Stimulated activated effector memory CD8-positive, alpha-beta T cell treated with anti-CD3 and anti-CD28 coated beads, Interleukin-12 subunit alpha, Interleukin-12 subunit beta, amount 100 ng/mL, for 72 hours (primary cell): ENCODE measurements at regions not wholly inside any gene's neighbourhood (a gene's known extent, or its start where the extent isn't known, plus 50 kb on each side); places are given as distances from the start of the nearest gene placed in this dataset.

ENCODE experiments used
- ATAC-seq: fragments of 150-1000 bp; cut with Tn5 transposase; 2 replicates; pipeline ENCODE4 v1.10.0; 2021
- DNase-seq, 2 donors: peaks; one replicate each; pipeline ENCODE4 v3.0.0; 2021 to 2022; ENCODE audit warnings: low spot score in 2 of 2
- H3K27ac Mint-ChIP-seq: one replicate; pipeline ENCODE4 v1.8.0; 2022; ENCODE audit warnings: mild to moderate bottlenecking, mixed read lengths
- H3K36me3 Mint-ChIP-seq: one replicate; pipeline ENCODE4 v1.8.0; 2022; ENCODE audit warnings: mild to moderate bottlenecking, mixed read lengths
- H3K4me1 Mint-ChIP-seq: one replicate; pipeline ENCODE4 v1.8.0; 2022; ENCODE audit warnings: mixed read lengths
- H3K4me3 Mint-ChIP-seq: one replicate; pipeline ENCODE4 v1.8.0; 2022; ENCODE audit warnings: mild to moderate bottlenecking, mixed read lengths
- H3K9me3 Mint-ChIP-seq: one replicate; pipeline ENCODE4 v1.8.0; 2022; ENCODE audit warnings: mixed read lengths

DNA sequence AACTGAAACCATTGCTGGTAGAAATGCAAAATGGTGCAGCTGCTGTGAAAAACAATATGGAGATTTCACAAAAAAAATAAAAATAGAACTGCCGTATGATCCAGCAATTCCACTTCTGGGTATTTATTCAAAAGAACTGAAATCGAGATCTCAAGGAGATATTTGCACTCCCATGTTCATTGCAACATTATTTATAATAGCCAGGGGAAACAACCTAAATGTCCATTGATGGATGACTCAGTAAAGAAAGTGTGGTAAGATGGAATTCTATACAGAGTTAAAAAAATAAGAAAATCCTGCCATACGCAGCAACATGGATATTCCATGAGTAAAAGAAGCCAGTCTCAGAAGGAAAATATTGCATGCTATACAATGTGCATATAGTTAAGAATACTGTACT, 290.6 kb upstream of the GHITM start:
- no peaks in the 10 kb centered on the region for H3K4me1 Mint-ChIP-seq
- peaks cover 2% of the 10 kb centered on the region for H3K9me3 Mint-ChIP-seq
- H3K4me3 Mint-ChIP-seq, result no peak overlapping the region
- DNase-seq (no peak), ATAC-seq (no peak)
- H3K36me3 Mint-ChIP-seq, result no peaks in the 10 kb centered on the region
- no peak overlapping the region for H3K27ac Mint-ChIP-seq

DNA sequence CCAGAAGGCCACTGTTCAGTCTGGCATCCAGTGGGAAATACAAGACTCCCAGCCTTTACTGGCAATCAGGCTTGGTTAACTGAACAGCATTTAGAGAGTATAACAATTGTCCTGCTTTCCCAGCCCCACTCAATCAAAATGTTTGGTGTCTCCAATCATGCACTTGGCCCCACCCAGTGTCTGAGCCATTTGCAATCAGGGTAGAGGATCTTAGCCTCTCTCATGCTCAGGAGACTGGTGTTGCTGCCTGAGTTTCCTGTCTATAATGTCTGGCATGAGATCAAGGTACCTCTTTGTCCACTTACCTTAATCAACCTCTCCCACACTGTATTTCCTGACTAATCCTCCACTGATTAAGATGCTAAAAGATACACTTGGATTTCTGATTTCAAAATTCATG, 290.2 kb upstream of the GHITM start:
- H3K36me3 Mint-ChIP-seq, result no peaks in the 10 kb centered on the region
- H3K9me3 Mint-ChIP-seq, result peaks cover 2% of the 10 kb centered on the region
- peak; percentile 19 for ATAC-seq
- H3K4me3 Mint-ChIP-seq, result no peak overlapping the region
- no peak overlapping the region for H3K27ac Mint-ChIP-seq
- DNase-seq, result no peak
- H3K4me1 Mint-ChIP-seq, result no peaks in the 10 kb centered on the region

DNA sequence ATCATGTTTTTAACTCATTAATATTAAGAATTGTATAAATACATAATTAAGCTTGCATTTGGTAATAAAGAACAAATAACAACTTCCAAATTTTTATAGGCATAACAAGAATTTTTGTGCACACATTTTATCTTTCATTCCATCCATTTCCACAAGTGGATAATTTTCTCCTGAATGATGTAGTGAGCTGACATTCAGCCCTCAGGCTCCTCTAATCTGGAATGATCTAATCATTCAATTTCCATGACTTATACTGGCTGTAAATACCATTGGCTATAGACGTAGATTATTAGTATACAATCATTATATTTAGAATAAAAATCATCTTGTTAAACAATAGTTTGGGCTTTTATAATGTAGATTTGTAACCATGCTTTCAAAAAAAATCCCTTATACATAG, 287.2 kb upstream of the GHITM start:
- H3K36me3 Mint-ChIP-seq, result no peaks in the 10 kb centered on the region
- H3K4me3 Mint-ChIP-seq, result no peak overlapping the region
- H3K4me1 Mint-ChIP-seq, result no peaks in the 10 kb centered on the region
- ATAC-seq, result no peak
- H3K9me3 Mint-ChIP-seq, result peaks cover 2% of the 10 kb centered on the region
- H3K27ac Mint-ChIP-seq, result no peak overlapping the region
- no peak for DNase-seq

DNA sequence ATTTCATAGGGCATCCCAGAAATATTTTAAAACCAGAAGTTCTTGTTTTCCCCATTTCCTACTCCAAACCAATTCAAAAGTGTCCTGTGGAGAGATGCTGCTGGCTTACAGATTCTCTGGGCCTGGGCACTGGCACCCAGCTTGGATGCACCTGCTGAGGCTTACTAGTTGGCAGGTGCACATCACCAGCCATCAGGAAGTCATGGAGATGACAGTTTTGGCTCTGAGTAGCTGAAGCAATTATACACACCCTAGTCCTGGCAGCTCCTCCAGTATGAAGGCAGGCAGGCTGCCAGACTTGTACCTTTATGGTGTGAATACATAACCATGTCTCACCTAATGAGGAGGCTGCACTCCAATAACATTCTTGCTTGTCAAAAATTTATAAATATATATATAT, 276.6 kb upstream of the GHITM start:
- H3K4me1 Mint-ChIP-seq, result no peaks in the 10 kb centered on the region
- H3K9me3 Mint-ChIP-seq, result peaks cover 5% of the 10 kb centered on the region
- no peak for DNase-seq
- no peak overlapping the region for H3K4me3 Mint-ChIP-seq
- no peak overlapping the region for H3K27ac Mint-ChIP-seq
- H3K36me3 Mint-ChIP-seq, result no peaks in the 10 kb centered on the region
- no peak for ATAC-seq

DNA sequence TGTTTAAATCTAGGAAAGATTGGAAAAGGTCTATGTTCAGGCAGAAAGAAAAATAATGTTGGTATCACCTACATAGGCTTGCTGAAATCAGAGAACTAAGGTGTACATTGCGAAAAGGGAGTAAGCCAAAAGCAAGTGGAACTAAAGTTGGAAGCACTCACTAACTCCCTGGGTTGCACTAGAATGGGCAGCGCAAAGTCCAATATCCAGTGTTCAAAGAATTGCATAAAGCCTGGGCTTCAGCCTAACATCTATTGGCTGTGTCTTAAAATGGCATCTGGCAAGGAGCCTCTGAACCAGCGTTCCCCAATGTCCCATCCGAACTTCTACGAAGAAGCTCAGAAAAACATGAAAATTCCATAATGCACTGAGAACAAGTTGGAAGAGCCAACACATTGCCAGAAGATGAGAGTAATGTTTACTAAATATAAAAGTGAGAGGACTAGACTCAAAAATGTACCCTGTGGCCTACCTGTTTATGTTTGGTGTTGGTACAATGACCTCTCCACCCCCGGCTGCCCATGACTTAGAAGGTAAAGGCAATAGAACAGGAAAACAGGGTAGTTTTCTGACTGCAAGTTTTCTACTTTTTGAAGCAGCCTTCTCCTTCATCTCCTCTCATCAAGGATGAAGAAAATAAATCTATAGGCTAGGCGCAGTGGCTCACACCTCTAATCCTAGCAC, 275.9 kb upstream of the GHITM start:
- peaks cover 5% of the 10 kb centered on the region for H3K9me3 Mint-ChIP-seq
- no peak overlapping the region for H3K4me3 Mint-ChIP-seq
- H3K27ac Mint-ChIP-seq, result no peak overlapping the region
- H3K4me1 Mint-ChIP-seq, result no peaks in the 10 kb centered on the region
- ATAC-seq, result no peak
- no peak for DNase-seq
- no peaks in the 10 kb centered on the region for H3K36me3 Mint-ChIP-seq

DNA sequence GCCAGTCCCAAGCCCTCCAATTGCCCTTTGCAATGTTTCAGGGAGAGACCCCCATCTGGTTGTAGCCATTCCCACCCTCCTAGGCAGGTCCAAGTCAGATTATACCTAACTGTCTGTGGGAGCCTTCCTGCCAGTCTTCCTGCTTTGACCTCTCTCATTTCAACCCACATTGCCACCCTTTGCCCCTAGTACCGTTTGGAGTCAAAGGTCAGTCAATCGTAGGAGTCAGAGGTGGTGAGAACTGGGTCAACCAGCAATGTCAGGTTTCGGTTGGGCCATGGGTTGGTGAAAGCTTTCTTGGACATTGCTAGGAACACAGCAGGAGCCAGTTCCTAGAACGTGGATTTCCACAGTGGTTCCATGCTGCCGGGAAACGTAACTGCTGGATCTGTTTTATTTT, 269.4 kb upstream of the GHITM start:
- Mint-ChIP-seq H3K36me3 (no peaks in the 10 kb centered on the region), H3K4me1 (no peaks in the 10 kb centered on the region), H3K4me3 (no peak overlapping the region), H3K9me3 (no peaks in the 10 kb centered on the region), H3K27ac (no peak overlapping the region)
- ATAC-seq, result no peak
- DNase-seq, result no peak

DNA sequence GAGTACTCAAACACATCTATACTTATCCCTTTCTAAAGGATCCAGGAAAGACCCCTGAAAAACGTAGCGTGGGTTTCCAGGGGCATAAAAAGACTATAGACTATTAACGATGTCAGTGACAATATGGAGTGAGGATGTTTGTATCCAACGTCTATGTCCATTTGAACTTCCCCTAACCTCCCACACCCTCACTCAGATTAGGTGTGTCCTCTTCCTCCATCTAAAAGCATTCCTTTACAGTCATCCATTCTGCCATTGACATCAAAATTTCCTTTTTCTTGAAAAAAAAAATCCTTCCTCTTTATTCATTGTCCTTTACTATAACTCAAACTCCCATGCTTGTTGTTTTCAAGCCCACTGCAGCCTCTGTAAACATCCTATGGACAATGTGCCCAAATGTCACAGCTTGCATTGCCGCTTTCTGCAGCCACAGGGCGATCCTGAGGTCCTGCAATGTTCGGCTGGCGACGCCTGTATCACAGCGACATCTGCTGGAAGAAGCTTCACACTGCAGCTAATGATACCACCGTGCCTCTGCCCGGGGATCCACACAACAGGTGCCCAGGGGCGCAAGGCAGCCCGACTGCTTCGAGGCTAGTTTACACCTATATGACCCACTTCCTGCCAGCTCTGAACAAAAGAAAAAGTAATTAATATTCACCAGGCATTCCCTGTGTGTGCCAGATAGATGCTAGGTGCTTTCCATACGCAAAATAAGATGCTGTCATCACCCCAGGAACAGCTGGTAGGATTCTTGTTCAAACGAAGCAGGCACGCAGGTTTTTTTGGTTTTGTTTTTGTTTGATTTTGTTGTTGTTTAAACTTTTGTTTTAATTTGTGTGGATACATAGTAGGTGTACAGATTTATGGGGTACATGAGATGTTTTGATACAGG, 267.9 kb upstream of the GHITM start:
- Mint-ChIP-seq H3K4me1 (no peaks in the 10 kb centered on the region), H3K9me3 (no peaks in the 10 kb centered on the region)
- ATAC-seq, result peak; percentile 63

DNA sequence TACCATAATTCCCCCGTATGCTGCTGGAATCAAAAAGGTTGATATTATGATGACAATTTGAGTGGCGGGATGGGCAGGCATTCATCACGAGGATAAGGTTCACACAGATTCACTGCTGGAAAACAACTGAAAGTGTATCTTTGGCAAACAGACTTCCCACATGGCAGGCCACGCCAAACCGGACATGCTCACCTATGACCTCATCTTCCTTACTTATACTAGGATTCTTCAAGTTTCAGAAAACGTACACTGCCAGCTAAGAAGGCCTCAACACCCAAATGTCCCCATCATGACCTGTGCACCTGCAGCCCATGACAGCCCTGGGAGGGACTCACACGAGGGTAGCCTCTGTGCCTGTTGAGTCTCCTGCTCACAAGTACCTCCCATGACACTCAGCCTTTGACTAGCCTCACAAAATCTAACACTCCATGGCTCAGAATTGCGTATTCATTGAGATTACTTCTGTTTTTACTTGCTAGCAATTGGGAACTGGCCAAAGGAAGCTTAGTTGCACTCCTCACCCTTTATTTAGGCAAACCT, 259.0 kb upstream of the GHITM start:
- Mint-ChIP-seq H3K4me3 (no peak overlapping the region), H3K9me3 (no peaks in the 10 kb centered on the region), H3K36me3 (no peaks in the 10 kb centered on the region), H3K27ac (no peak overlapping the region), H3K4me1 (no peaks in the 10 kb centered on the region)
- ATAC-seq (no peak), DNase-seq (no peak)

More for the DNA sequence above, 267.9 kb upstream of the GHITM start:
- Mint-ChIP-seq H3K27ac (no peak overlapping the region), H3K4me3 (no peak overlapping the region), H3K36me3 (no peaks in the 10 kb centered on the region)
- peak; percentile 41 to 76 for DNase-seq

DNA sequence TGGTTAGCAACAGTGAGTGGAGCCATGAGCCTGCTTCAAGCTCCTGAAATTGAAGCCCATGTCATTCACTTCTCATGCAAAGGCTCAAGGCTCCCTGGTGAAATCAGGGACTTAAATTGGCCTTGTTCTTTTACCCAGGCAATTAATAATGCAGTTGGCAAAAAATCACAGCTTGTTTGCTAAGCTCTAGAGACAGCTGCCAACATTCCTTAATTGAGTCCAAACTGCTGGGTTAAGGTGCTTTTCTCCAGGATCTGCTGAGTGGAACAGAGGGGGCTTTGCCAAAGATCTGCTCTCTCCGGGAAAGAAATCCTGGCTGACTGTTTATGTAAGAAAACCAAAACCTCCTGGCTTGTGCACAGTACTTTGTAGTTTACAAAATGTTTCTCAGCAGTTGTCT, 257.6 kb upstream of the GHITM start:
- no peaks in the 10 kb centered on the region for H3K9me3 Mint-ChIP-seq
- DNase-seq (no peak), ATAC-seq (no peak)
- no peak overlapping the region for H3K4me3 Mint-ChIP-seq
- no peak overlapping the region for H3K27ac Mint-ChIP-seq
- no peaks in the 10 kb centered on the region for H3K36me3 Mint-ChIP-seq
- H3K4me1 Mint-ChIP-seq, result no peaks in the 10 kb centered on the region

DNA sequence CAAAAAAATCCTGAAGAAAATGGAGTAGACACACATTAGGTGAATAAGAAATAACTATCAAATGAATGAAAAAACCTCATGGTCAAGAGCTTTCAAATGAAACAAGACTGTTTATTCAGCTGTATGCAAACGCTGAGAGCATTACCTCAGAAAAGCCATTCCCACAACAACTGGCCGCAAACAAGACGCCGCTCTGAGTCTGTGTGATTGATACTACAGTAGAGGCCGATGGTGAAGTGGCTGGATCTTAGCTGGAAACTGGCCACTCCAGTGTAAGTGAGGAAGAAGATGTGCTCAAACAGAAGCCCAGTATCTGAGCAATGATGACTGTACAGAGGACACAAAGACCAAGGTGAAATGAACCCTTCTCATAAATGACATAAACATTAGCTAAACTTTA, 252.4 kb upstream of the GHITM start:
- no peak overlapping the region for H3K4me3 Mint-ChIP-seq
- DNase-seq (no peak), ATAC-seq (no peak)
- no peak overlapping the region for H3K27ac Mint-ChIP-seq
- H3K36me3 Mint-ChIP-seq, result no peaks in the 10 kb centered on the region
- no peaks in the 10 kb centered on the region for H3K9me3 Mint-ChIP-seq
- no peaks in the 10 kb centered on the region for H3K4me1 Mint-ChIP-seq

DNA sequence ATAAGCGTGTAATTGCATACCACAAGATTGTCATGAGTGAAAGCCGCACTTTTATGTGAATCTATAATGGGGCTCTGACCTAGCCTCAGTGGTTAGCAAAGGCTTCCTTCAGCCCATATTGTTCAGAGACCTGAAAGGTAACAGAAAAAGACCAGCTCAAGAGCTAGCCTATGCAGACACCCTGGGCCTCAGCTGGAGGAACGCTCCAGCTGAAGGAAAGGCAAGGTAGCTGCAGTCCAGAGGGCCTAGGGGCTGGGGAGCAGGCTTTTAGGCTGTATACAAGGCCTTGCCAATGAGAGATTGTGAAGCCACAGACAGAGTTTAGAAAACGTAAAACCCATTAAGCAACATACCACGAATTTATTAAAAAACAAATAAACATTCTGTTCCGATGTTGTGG, 246.6 kb upstream of the GHITM start:
- Mint-ChIP-seq H3K4me3 (no peak overlapping the region), H3K9me3 (no peaks in the 10 kb centered on the region), H3K4me1 (no peaks in the 10 kb centered on the region), H3K36me3 (no peaks in the 10 kb centered on the region), H3K27ac (no peak overlapping the region)
- no peak for ATAC-seq
- DNase-seq, result no peak

DNA sequence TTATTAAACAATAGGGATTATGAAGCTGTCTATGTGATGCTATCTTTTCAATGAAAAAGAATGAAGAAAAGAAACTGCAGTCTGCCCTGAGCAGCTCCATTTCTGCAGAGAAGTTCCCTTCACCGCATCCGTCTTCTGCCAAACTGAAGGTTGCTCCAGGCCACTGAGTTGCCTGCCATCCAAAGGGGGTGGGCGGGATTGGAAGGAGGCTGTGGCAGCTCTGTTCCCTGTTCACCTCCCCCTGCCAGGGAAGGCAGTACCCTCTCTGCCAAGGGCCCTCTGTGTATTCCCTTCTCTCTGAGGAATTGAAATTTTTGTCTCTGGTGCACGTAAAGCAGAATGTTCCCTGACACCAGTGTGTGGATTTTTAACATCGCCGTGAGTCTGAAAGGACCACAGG, 243.1 kb upstream of the GHITM start:
- Mint-ChIP-seq H3K27ac (no peak overlapping the region), H3K4me3 (no peak overlapping the region), H3K36me3 (no peaks in the 10 kb centered on the region), H3K4me1 (no peaks in the 10 kb centered on the region), H3K9me3 (no peaks in the 10 kb centered on the region)
- DNase-seq, result no peak
- ATAC-seq, result no peak

DNA sequence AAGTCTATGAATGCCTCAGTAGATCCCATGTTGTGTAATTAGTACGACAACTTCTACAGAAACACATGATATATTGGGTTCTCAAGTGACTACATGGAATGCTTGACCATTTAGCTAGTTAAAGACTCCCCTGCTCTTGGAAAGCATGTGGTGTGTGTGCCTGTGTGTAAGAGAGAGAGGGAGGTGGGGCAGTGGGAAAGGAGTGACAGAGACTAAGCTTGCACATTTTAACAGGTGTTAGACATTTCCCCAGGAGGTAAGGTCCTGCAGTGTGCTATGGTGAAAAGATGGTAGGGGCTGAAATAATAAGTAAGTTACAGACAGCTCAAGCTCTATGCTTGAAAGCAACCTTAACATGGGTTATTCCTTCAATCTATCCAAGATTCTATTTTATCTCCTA, 241.7 kb upstream of the GHITM start:
- no peak overlapping the region for H3K27ac Mint-ChIP-seq

DNA sequence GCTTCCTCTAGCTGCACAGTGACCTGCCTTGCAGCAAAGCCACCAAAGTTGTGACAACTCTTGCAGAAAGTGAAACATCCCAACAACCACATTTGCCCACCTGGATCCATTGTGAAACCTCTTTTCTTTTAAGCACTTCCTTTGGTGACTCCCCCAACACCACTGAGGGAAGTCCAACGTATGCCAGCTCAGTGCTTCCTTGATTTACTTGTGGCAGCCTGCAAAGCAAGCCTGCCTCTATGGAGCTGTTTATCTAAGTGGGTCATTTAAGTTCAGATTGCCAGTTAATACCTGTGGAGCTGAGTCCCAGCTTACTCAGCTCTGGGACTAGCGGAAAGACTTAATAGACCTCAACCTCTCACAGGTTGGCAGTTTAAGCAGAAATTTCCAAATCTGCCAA, 230.8 kb upstream of the GHITM start:
- Mint-ChIP-seq H3K27ac (no peak overlapping the region), H3K4me1 (no peaks in the 10 kb centered on the region), H3K4me3 (no peak overlapping the region), H3K9me3 (no peaks in the 10 kb centered on the region), H3K36me3 (no peaks in the 10 kb centered on the region)
- ATAC-seq (no peak), DNase-seq (no peak)

More for the DNA sequence above, 241.7 kb upstream of the GHITM start:
- Mint-ChIP-seq H3K36me3 (no peaks in the 10 kb centered on the region), H3K9me3 (no peaks in the 10 kb centered on the region), H3K4me1 (no peaks in the 10 kb centered on the region), H3K4me3 (no peak overlapping the region)
- ATAC-seq (no peak), DNase-seq (no peak)

DNA sequence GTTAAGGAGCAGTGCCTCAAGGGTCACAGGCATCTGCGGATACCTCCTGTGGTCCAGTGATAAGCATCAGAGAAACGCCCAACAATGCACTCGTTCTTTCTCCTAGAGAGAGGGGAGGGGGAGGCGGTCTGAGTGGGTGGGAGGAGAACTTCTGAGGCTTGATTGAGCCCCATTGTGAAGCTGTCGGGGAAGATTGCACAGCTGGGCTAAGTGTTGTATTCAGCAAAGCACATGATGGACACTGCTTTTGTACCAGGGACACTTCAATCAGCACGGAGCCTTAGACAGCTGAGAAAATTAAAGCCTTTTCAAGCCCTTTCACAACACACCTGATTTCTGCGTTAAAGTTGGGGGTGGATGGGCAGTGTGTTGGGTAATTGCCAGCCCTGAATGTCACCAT, 230.3 kb upstream of the GHITM start:
- Mint-ChIP-seq H3K27ac (no peak overlapping the region), H3K9me3 (no peaks in the 10 kb centered on the region), H3K4me3 (no peak overlapping the region), H3K4me1 (no peaks in the 10 kb centered on the region), H3K36me3 (no peaks in the 10 kb centered on the region)
- DNase-seq (no peak), ATAC-seq (no peak)

DNA sequence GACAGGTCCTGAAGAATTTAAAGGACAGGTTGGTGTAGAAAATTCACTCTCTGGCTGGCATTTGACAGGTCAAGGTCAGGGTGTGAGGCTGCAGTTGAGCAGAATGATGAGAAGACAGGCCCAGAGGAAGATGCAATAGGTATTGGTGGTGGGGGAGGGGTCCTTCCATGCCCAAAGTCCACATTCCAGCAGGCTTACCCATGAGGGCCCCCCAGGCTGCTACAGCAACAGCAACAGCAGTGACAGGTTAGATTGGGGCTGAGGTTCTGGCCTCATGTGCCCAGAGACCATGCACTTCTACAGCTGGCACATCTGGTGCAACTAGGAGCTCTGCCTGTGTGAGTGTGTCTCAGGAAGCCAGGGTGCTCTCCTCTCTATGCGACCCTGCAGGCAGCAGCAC, 223.5 kb upstream of the GHITM start:
- ATAC-seq (no peak), DNase-seq (no peak)
- no peaks in the 10 kb centered on the region for H3K36me3 Mint-ChIP-seq
- no peak overlapping the region for H3K4me3 Mint-ChIP-seq
- H3K4me1 Mint-ChIP-seq, result no peaks in the 10 kb centered on the region
- no peak overlapping the region for H3K27ac Mint-ChIP-seq
- no peaks in the 10 kb centered on the region for H3K9me3 Mint-ChIP-seq
